HG03342 (cell line): ENCODE measurements at regions not wholly inside any gene's neighbourhood (a gene's known extent, or its start where the extent isn't known, plus 50 kb on each side); places are given as distances from the start of the nearest gene placed in this dataset.

Experiments
- ATAC-seq: cut with Tn5 transposase; IDR thresholded peaks from one replicate; pipeline ENCODE4 v1.9.1; 2021; ENCODE audit warnings: mild to moderate bottlenecking, moderate library complexity; ENCODE audit not compliant: unreplicated experiment

GRCh38 chr4:34732176-34732950, 1512.0 kb downstream of the ARAP2 start:
- no peak for ATAC-seq

- ATAC-seq = no peak
Measured at GRCh38 chr4:34733185-34733941, 1511.0 kb downstream of the ARAP2 start.

GRCh38 chr4:34766935-34767334, 1477.4 kb downstream of the ARAP2 start:
- no peak for ATAC-seq

GRCh38 chr4:34767407-34767806, 1476.9 kb downstream of the ARAP2 start:
- no peak for ATAC-seq

- no peak for ATAC-seq
Measured at GRCh38 chr4:34771632-34772031, 1472.7 kb downstream of the ARAP2 start.

- ATAC-seq = no peak
Measured at GRCh38 chr4:34790131-34790530, 1454.2 kb downstream of the ARAP2 start.

GRCh38 chr4:34791209-34791608, 1453.1 kb downstream of the ARAP2 start:
- no peak for ATAC-seq

GRCh38 chr4:34800953-34801352, 1443.4 kb downstream of the ARAP2 start:
- ATAC-seq = no peak

GRCh38 chr4:34814266-34814665, 1430.0 kb downstream of the ARAP2 start:
- no peak for ATAC-seq

GRCh38 chr4:34824515-34824914, 1419.8 kb downstream of the ARAP2 start:
- ATAC-seq = no peak

- ATAC-seq = no peak
Measured at GRCh38 chr4:34826660-34827059, 1417.7 kb downstream of the ARAP2 start.

GRCh38 chr4:34845926-34846325, 1398.4 kb downstream of the ARAP2 start:
- no peak for ATAC-seq

- ATAC-seq = no peak
Measured at GRCh38 chr4:34850421-34850820, 1393.9 kb downstream of the ARAP2 start.

GRCh38 chr4:34850968-34851367, 1393.3 kb downstream of the ARAP2 start:
- ATAC-seq = no peak

GRCh38 chr4:34851411-34851810, 1392.9 kb downstream of the ARAP2 start:
- ATAC-seq = no peak

- ATAC-seq = no peak
Measured at GRCh38 chr4:34854451-34854850, 1389.9 kb downstream of the ARAP2 start.

- no peak for ATAC-seq
Measured at GRCh38 chr4:34861666-34862065, 1382.6 kb downstream of the ARAP2 start.

- no peak for ATAC-seq
Measured at GRCh38 chr4:34878961-34879360, 1365.4 kb downstream of the ARAP2 start.

- no peak for ATAC-seq
Measured at GRCh38 chr4:34880246-34880645, 1364.1 kb downstream of the ARAP2 start.

GRCh38 chr4:34891892-34892291, 1352.4 kb downstream of the ARAP2 start:
- no peak for ATAC-seq

GRCh38 chr4:34893382-34893781, 1350.9 kb downstream of the ARAP2 start:
- no peak for ATAC-seq

- no peak for ATAC-seq
Measured at GRCh38 chr4:34920032-34920431, 1324.3 kb downstream of the ARAP2 start.
